ENCODE measurements at regions not wholly inside any gene's neighbourhood (a gene's known extent, or its start where the extent isn't known, plus 50 kb on each side); places are given as distances from the start of the nearest gene placed in this dataset.

DNA sequence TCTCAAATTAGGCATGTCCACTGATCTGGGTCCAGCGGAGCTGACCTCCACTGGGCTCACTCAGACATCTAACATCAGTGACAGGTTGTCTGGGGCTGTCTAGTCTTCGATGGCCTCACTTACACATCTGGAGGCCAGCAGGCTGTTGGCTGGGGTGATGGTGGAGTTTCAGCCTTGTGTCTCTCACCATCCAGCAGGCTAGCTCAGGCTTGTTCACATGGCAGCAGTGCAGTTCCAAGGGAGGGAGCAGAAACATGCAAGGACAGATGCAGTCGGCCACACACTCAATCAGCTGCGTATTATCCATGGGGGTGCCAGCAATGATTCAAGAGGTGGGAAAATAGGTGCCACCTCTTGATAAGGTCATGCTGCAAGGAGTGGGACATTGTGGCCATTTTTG is 292.5 kb downstream of the SHQ1 start:
- no peak for DNase-seq (ENCODE audit: extremely low spot score)
- no peak for TF ChIP-seq POLR2AphosphoS5 (IDR thresholded peaks at IDR 0.05)
- TF ChIP-seq POLR2A (IDR thresholded peaks at IDR 0.05; ENCODE audit: low read depth), result no peak
- TF ChIP-seq, protein P1, sequence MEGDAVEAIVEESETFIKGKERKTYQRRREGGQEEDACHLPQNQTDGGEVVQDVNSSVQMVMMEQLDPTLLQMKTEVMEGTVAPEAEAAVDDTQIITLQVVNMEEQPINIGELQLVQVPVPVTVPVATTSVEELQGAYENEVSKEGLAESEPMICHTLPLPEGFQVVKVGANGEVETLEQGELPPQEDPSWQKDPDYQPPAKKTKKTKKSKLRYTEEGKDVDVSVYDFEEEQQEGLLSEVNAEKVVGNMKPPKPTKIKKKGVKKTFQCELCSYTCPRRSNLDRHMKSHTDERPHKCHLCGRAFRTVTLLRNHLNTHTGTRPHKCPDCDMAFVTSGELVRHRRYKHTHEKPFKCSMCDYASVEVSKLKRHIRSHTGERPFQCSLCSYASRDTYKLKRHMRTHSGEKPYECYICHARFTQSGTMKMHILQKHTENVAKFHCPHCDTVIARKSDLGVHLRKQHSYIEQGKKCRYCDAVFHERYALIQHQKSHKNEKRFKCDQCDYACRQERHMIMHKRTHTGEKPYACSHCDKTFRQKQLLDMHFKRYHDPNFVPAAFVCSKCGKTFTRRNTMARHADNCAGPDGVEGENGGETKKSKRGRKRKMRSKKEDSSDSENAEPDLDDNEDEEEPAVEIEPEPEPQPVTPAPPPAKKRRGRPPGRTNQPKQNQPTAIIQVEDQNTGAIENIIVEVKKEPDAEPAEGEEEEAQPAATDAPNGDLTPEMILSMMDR (IDR thresholded peaks at IDR 0.05), result no peak
- TF ChIP-seq EP300 (IDR thresholded peaks at IDR 0.05), result no peak
- no peak overlapping the region for H3K4me3 ChIP-seq
- H3K9me3 ChIP-seq, result no peaks in the 10 kb centered on the region
- WGBS, result 87% methylated on average over 4 of the region's 4 CpGs
- no peaks in the 10 kb centered on the region for H3K27me3 ChIP-seq
- intact Hi-C loops (cut with DNase I), result no loop called here
- H3K36me3 ChIP-seq, result no peaks in the 10 kb centered on the region
- H3K27ac ChIP-seq (replicated peaks in 1 of 4), result no peak overlapping the region
- no peaks in the 10 kb centered on the region for H3K4me1 ChIP-seq

DNA sequence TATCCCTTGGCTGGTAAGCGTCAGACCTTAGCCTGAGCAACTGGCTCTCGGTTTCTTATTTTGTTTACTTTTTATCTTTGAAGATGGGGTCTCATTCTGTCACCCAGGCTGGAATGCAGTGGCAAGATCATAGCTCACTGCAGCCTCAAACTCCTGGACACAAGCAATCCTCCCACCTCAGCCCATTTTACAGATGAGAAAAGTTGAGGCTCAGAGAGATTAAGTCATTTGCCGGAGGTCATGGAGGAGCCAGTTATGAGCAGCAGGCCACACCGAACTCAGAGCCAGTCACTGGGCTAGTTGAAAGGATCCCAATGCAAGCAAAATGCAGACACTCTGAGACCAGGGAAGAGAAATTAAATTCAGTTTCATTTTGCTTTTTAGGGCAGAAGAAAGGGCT is 293.6 kb downstream of the SHQ1 start:
- no peak for TF ChIP-seq POLR2A (IDR thresholded peaks at IDR 0.05; ENCODE audit: low read depth)
- TF ChIP-seq, protein P1 (IDR thresholded peaks at IDR 0.05), result no peak
- TF ChIP-seq POLR2AphosphoS5 (IDR thresholded peaks at IDR 0.05), result no peak
- TF ChIP-seq EP300 (IDR thresholded peaks at IDR 0.05), result no peak
- Histone ChIP-seq H3K9me3 (no peaks in the 10 kb centered on the region), H3K27me3 (no peaks in the 10 kb centered on the region), H3K4me3 (no peak overlapping the region), H3K27ac (replicated peaks in 1 of 4) (no peak overlapping the region), H3K4me1 (no peaks in the 10 kb centered on the region), H3K36me3 (no peaks in the 10 kb centered on the region)
- intact Hi-C loops (cut with DNase I), result no loop called here
- no peak for DNase-seq (ENCODE audit: extremely low spot score)
- WGBS, result 94% methylated on average over 4 of the region's 4 CpGs

DNA sequence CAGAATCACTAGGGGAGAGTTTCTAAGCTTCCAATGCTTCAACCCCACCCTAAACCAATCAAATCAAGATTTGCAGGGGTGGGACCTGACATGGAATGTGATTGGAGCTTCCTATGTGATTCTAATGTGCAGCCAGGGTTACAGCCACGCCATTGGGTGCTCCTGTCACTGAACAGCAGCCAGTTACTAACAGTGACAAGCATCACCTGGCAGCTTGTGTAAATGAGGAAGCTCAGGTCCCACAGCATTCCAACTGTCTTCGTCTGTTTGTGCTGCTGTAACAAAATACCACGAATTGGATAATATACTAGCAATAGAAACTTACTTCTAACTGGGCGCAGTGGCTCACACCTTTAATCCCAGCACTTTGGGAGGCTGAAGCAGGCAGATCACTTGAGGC is 294.9 kb downstream of the SHQ1 start:
- Histone ChIP-seq H3K27me3 (no peaks in the 10 kb centered on the region), H3K27ac (replicated peaks in 1 of 4) (no peak overlapping the region), H3K9me3 (no peaks in the 10 kb centered on the region), H3K4me1 (no peaks in the 10 kb centered on the region), H3K4me3 (no peak overlapping the region), H3K36me3 (no peaks in the 10 kb centered on the region)
- WGBS, result 78% methylated on average over 4 of the region's 4 CpGs
- no peak for TF ChIP-seq POLR2AphosphoS5 (IDR thresholded peaks at IDR 0.05)
- TF ChIP-seq, protein P1 (IDR thresholded peaks at IDR 0.05), result no peak
- no peak for TF ChIP-seq POLR2A (IDR thresholded peaks at IDR 0.05; ENCODE audit: low read depth)
- no peak for TF ChIP-seq EP300 (IDR thresholded peaks at IDR 0.05)
- DNase-seq (ENCODE audit: extremely low spot score), result no peak
- intact Hi-C loops (cut with DNase I), result no loop called here

DNA sequence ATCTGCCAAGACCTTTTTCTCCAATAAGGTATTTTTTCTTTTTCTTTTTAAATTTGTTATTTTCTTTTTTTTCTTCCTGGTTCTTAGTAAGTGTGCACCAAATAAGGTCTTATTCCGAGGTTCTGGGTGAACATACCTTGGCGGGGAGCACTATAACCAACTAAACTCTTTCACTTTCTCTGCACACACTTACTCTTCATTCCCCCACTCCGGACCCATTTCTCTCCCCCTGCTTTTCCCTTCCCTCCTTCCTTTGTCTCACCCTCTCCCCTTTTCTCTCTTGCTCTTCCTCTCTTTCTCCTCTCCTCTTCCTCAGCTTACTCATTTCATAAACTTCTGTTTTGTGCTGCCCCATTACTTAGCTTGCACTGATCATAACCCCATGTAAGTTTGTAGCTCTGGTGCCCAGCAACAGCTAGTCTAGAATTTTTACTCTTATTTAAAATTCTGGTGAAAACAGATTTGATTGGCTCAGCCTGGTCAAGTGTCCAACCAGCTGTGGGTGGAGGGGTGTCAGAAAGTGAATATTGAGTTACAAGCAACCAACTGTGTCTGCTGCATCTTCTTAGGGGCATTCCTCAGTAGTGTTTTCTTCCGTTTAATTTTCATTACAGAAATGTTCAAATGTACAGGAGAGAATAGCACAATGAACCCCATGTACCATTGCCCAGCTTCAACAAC is 297.5 kb downstream of the SHQ1 start:
- Histone ChIP-seq H3K27me3 (no peaks in the 10 kb centered on the region), H3K4me1 (no peaks in the 10 kb centered on the region), H3K27ac (replicated peaks in 1 of 4) (no peak overlapping the region), H3K9me3 (no peaks in the 10 kb centered on the region), H3K4me3 (no peak overlapping the region), H3K36me3 (no peaks in the 10 kb centered on the region)
- WGBS, result 98% methylated on average over 4 of the region's 4 CpGs
- intact Hi-C loops (cut with DNase I), result no loop called here
- TF ChIP-seq, protein P1 (IDR thresholded peaks at IDR 0.05), result no peak
- no peak for DNase-seq (ENCODE audit: extremely low spot score)

Data from esophagus muscularis mucosa (tissue), 4 donors.